Adrenal gland (tissue), 9 donors: ENCODE measurements at regions not wholly inside any gene's neighbourhood (a gene's known extent, or its start where the extent isn't known, plus 50 kb on each side); places are given as distances from the start of the nearest gene placed in this dataset.
A peak's percentile ranks its signal among the peaks of the same experiment; 100 is the strongest.

Experiments
- DNase-seq, 7 donors: peaks; one replicate each; pipeline ENCODE4 v3.0.0-alpha.2; 2019 to 2020
- H3K27ac ChIP-seq, 5 donors: fragments of 200-600 bp; sonication (generic) in 4 of 5; 1 replicate in 3 of 5; 2 replicates in 2 of 5; pipeline versions ENCODE4 v1.5.1 to v1.8.0; 2016 to 2020; ENCODE audit warnings: mild to moderate bottlenecking in 1 of 5
- H3K27me3 ChIP-seq: fragments of 200-600 bp; 2 replicates; pipeline ENCODE4 v1.8.0; 2021
- H3K36me3 ChIP-seq, 2 donors: fragments of 200-600 bp; replicated peaks in 1 of 2; 1 replicate in 1 of 2; 2 replicates in 1 of 2; pipeline versions ENCODE4 v1.5.1 to v1.8.0; 2018 to 2022
- H3K4me1 ChIP-seq, 2 donors: fragments of 200-600 bp; replicated peaks in 1 of 2; 1 replicate in 1 of 2; 2 replicates in 1 of 2; pipeline versions ENCODE4 v1.5.1 to v1.8.0; 2018 to 2021
- H3K4me3 ChIP-seq, 4 donors: fragments of 200-600 bp; sonication (generic) in 3 of 4; one replicate each; pipeline ENCODE4 v1.5.1; 2016 to 2018
- H3K9me3 ChIP-seq, 3 donors: fragments of 200-600 bp; sonication (generic) in 1 of 3; replicated peaks in 1 of 3; 1 replicate in 2 of 3; 2 replicates in 1 of 3; pipeline versions ENCODE4 v1.5.1 to v1.8.0; 2016 to 2021
- POLR2A ChIP-seq, 2 donors: fragments of 450-650 bp; IDR thresholded peaks; one replicate each; pipeline ENCODE4 v1.6.1; 2017; ENCODE audit warnings: antibody characterized with exemption in 2 of 2, mild to moderate bottlenecking in 2 of 2, moderate library complexity in 1 of 2
- WGBS, 4 donors: extraction: QIAGEN DNeasy Blood & Tissue Kit in 2 of 4; methylation state at CpG; one replicate each; pipeline versions ENCODE4 v1.1.5 to v1.1.7; 2013 to 2017; 5-methylcytosine and 5-hydroxymethylcytosine counted together
- intact Hi-C, 2 donors: fragments of 100-400 bp; cut with DNase I; formaldehyde crosslinking; loops; one replicate each; pipeline versions ENCODE4 v1.14.1 to v1.15.0; 2022 to 2023
- TF ChIP-seq, protein P1 (sequence below), 6 experiments: fragments of 450-650 bp in 4 of 6; fragments of 200-600 bp in 2 of 6; sonication (generic) in 1 of 6; IDR thresholded peaks; 1 replicate in 5 of 6; 2 replicates in 1 of 6; pipeline versions ENCODE4 v1.5.1 to v1.8.0; 2016 to 2021; ENCODE audit warnings: antibody characterized with exemption in 6 of 6, mild to moderate bottlenecking in 2 of 6, moderate library complexity in 1 of 6
- donor health status: healthy with polysubstance abuse.
- donor health status: Bipolar disorder and iron deficiency.
- donor health status: DM: yes; HTN: yes; CAD: no.
- donor health status: DM: no; HTN: no; CAD: no.
- donor health status: DM: no; HTN: no; CAD: no.

DNA sequence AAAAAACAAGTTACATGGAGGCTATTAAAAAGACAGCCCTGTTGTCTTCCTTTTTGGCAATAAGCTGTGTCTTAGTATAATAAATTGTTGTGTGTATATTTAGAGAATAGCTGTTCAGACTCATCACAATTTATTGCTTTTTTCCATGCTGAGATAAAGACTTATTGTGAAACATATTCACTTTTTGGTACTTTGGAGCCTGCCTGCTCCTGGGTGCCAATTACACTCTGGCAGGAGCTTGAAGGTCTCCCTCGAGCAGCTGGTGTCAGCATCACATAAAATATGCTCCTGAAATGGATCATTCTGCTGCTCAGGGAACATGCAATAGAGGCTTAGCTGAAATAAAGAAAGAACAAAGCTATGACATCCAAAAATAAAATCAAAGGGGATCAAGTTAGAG, 211.6 kb upstream of the DKK2 start:
- 3 to 8% (median 8%) methylated on average over 1 of the region's 1 CpG for WGBS, 4 donors
- Histone ChIP-seq H3K4me3 (no peak overlapping the region), H3K9me3 (no peaks in the 10 kb centered on the region), H3K27ac (no peak overlapping the region), H3K4me1 (no peaks in the 10 kb centered on the region), H3K36me3 (no peaks in the 10 kb centered on the region), H3K27me3 (no peaks in the 10 kb centered on the region)
- TF ChIP-seq POLR2A (IDR thresholded peaks at IDR 0.05) = no peak
- TF ChIP-seq, protein P1, sequence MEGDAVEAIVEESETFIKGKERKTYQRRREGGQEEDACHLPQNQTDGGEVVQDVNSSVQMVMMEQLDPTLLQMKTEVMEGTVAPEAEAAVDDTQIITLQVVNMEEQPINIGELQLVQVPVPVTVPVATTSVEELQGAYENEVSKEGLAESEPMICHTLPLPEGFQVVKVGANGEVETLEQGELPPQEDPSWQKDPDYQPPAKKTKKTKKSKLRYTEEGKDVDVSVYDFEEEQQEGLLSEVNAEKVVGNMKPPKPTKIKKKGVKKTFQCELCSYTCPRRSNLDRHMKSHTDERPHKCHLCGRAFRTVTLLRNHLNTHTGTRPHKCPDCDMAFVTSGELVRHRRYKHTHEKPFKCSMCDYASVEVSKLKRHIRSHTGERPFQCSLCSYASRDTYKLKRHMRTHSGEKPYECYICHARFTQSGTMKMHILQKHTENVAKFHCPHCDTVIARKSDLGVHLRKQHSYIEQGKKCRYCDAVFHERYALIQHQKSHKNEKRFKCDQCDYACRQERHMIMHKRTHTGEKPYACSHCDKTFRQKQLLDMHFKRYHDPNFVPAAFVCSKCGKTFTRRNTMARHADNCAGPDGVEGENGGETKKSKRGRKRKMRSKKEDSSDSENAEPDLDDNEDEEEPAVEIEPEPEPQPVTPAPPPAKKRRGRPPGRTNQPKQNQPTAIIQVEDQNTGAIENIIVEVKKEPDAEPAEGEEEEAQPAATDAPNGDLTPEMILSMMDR (IDR thresholded peaks at IDR 0.05) = no peak
- DNase-seq = peak; percentile 53 to 88 (median 76)
- intact Hi-C loops = no loop called here

DNA sequence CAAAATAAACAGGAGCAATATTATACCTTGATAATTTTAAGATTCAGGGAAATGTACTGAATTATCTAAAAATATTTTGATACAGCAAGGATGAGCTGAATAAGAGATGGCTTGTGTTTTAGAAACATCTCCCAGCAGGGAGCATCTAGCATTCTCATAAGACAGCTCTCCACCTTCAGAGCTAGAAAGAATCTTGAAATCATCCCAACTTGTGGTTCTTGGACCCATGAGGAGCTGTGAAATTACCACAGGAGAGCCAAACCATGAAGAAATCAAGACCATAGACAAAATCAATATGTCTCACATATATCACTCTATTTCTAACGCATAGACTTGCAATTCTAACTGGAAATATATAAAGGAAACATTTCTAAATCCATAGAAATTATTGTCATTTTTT, 210.6 kb upstream of the DKK2 start:
- Histone ChIP-seq H3K4me1 (no peaks in the 10 kb centered on the region), H3K27ac (no peak overlapping the region), H3K4me3 (no peak overlapping the region), H3K27me3 (no peaks in the 10 kb centered on the region), H3K36me3 (no peaks in the 10 kb centered on the region), H3K9me3 (no peaks in the 10 kb centered on the region)
- intact Hi-C loops = no loop called here
- DNase-seq = no peak
- WGBS, 4 donors = 83 to 92% (median 89%) methylated on average over 1 of the region's 1 CpG
- TF ChIP-seq POLR2A (IDR thresholded peaks at IDR 0.05) = no peak
- TF ChIP-seq, protein P1 (IDR thresholded peaks at IDR 0.05) = no peak

DNA sequence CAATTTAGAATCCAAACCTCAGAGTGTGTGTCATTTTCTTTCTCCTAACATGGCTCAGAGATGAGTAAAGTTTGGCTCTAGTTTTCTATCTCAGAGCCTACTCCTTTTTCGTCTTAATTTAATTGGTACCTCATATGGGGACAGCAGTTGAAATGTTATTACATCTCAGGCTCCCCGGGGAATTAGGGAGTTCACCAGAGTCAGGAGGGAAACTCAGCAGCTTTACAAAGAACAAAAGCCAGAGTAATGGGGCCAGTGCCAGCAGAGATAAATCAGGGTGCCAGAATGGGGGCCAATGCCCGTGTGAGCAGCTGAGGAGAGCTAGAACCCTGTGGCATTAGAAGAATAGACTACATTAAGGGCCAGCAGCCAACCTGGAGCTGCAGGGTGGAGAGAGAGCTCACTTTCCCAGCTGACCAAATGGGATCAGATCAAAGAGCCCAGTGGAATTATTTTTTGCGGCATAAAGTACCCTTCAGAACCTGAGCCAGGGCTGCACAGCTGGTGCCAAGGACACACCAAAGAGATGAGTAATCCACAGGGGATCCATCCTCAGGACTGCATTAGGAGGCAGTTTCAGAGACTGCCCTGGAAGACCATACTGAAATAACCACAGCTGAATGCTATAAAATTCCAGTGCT, 207.1 kb upstream of the DKK2 start:
- DNase-seq = peak; percentile 19 to 75 (median 59)
- Histone ChIP-seq H3K4me1 (no peaks in the 10 kb centered on the region), H3K27ac (no peak overlapping the region), H3K27me3 (no peaks in the 10 kb centered on the region), H3K36me3 (no peaks in the 10 kb centered on the region), H3K9me3 (no peaks in the 10 kb centered on the region), H3K4me3 (no peak overlapping the region)
- TF ChIP-seq, protein P1 (IDR thresholded peaks at IDR 0.05) = no peak
- no peak for TF ChIP-seq POLR2A (IDR thresholded peaks at IDR 0.05)
- intact Hi-C loops = no loop called here
- WGBS, 4 donors = 23 to 33% (median 30%) methylated on average over 4 of the region's 4 CpGs

DNA sequence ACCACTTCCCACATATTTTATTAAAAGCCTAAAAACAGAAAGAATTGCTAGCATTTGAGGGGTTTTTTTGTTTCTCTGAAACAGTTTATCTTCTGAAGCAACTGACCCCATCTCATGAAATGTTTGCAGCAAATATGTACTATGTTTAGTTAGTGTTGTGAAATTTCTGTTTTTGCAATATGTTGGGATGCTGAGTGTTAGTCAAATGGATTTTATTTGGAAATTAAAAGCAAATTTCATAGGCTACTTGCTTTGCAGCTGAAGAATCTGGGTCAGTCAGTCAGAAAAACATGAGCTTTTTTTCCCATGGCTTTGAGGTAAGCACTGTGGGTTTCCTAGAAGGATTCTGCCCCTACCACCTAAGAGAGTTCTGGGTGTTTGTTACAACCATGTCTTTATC, 184.9 kb upstream of the DKK2 start:
- TF ChIP-seq POLR2A (IDR thresholded peaks at IDR 0.05) = no peak
- TF ChIP-seq, protein P1 (IDR thresholded peaks at IDR 0.05) = no peak
- Histone ChIP-seq H3K27ac (no peak overlapping the region), H3K9me3 (no peaks in the 10 kb centered on the region), H3K27me3 (no peaks in the 10 kb centered on the region), H3K36me3 (no peaks in the 10 kb centered on the region), H3K4me3 (no peak overlapping the region), H3K4me1 (no peaks in the 10 kb centered on the region)
- intact Hi-C loops = no loop called here
- no peak for DNase-seq
